ENCODE measurements at regions not wholly inside any gene's neighbourhood (a gene's known extent, or its start where the extent isn't known, plus 50 kb on each side); places are given as distances from the start of the nearest gene placed in this dataset.

DNA sequence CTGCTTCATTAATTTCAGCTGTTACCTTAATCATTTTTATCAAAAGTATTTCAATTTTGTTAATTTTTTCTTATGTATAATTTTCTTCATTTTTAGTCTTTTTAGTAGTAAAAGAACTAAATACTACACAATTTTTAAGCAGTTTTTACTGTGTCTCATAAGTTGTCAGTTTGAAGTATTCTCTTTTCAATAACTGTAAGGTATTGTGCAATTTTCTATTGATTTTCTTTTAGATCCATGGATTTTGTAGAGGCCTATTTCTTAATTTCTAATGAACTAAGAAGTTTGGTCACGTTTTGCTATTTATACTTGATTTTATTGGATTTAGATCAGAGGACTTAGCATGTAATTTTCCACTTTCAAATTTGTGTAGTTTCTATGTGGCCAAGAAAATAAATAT lies 207.7 kb upstream of the PRR16 start:
- H3K27ac ChIP-seq (ENCODE audit: low read depth in 2 of 2, low read length in 2 of 2): no peak overlapping the region
- H3K4me3 ChIP-seq (ENCODE audit: low read length in 2 of 2): no peak overlapping the region
- no peak overlapping the region for H3K9ac ChIP-seq (ENCODE audit: low read depth in 1 of 2, low read length in 2 of 2)

GRCh38 chr5:120257358-120257971 lies 206.6 kb upstream of the PRR16 start:
- Histone ChIP-seq H3K27ac (ENCODE audit: low read depth in 2 of 2, low read length in 2 of 2) (no peak overlapping the region), H3K9ac (ENCODE audit: low read depth in 1 of 2, low read length in 2 of 2) (no peak overlapping the region), H3K9me3 (ENCODE audit: control insufficient read depth in 2 of 2, low read length in 2 of 2) (no peaks in the 10 kb centered on the region), H3K36me3 (ENCODE audit: control insufficient read depth in 2 of 2, insufficient read depth in 2 of 2, low read length in 2 of 2) (no peaks in the 10 kb centered on the region), H3K4me1 (ENCODE audit: control insufficient read depth in 2 of 2, insufficient read depth in 2 of 2, low read length in 2 of 2) (no peaks in the 10 kb centered on the region), H3K4me3 (ENCODE audit: low read length in 2 of 2) (no peak overlapping the region), H3K27me3 (ENCODE audit: control insufficient read depth in 2 of 2, insufficient read depth in 2 of 2, low read length in 2 of 2) (no peaks in the 10 kb centered on the region)

More for the DNA sequence above, 207.7 kb upstream of the PRR16 start:
- no peaks in the 10 kb centered on the region for H3K4me1 ChIP-seq (ENCODE audit: control insufficient read depth in 2 of 2, insufficient read depth in 2 of 2, low read length in 2 of 2)
- no peaks in the 10 kb centered on the region for H3K27me3 ChIP-seq (ENCODE audit: control insufficient read depth in 2 of 2, insufficient read depth in 2 of 2, low read length in 2 of 2)
- no peaks in the 10 kb centered on the region for H3K36me3 ChIP-seq (ENCODE audit: control insufficient read depth in 2 of 2, insufficient read depth in 2 of 2, low read length in 2 of 2)
- H3K9me3 ChIP-seq (ENCODE audit: control insufficient read depth in 2 of 2, low read length in 2 of 2): no peaks in the 10 kb centered on the region

GRCh38 chr5:120258123-120258522 lies 206.0 kb upstream of the PRR16 start:
- no peaks in the 10 kb centered on the region for H3K27me3 ChIP-seq (ENCODE audit: control insufficient read depth in 2 of 2, insufficient read depth in 2 of 2, low read length in 2 of 2)
- H3K27ac ChIP-seq (ENCODE audit: low read depth in 2 of 2, low read length in 2 of 2): no peak overlapping the region
- no peak overlapping the region for H3K4me3 ChIP-seq (ENCODE audit: low read length in 2 of 2)
- no peaks in the 10 kb centered on the region for H3K36me3 ChIP-seq (ENCODE audit: control insufficient read depth in 2 of 2, insufficient read depth in 2 of 2, low read length in 2 of 2)
- H3K4me1 ChIP-seq (ENCODE audit: control insufficient read depth in 2 of 2, insufficient read depth in 2 of 2, low read length in 2 of 2): no peaks in the 10 kb centered on the region
- no peak overlapping the region for H3K9ac ChIP-seq (ENCODE audit: low read depth in 1 of 2, low read length in 2 of 2)
- H3K9me3 ChIP-seq (ENCODE audit: control insufficient read depth in 2 of 2, low read length in 2 of 2): no peaks in the 10 kb centered on the region

DNA sequence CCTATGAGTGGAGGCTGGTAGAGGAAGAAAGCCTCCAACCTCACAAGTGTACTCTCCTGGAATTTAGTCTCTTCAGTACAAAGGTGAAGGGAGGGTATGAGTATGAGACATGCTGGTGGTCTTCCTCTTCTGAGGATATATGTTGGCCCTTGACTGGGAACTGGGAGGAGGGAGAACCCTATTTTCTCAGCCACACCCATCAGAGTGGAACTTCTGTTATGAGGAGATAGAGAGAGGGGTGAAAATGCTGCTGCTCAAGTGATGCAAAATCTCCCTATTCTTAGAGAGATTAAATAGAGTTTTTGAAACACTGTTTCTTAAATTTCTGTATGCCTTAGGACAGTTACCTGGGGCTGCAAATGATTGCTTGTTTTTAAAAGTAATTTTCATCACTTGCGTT lies 203.4 kb upstream of the PRR16 start:
- H3K4me3 ChIP-seq (ENCODE audit: low read length in 2 of 2): no peak overlapping the region
- no peak overlapping the region for H3K9ac ChIP-seq (ENCODE audit: low read depth in 1 of 2, low read length in 2 of 2)
- no peaks in the 10 kb centered on the region for H3K4me1 ChIP-seq (ENCODE audit: control insufficient read depth in 2 of 2, insufficient read depth in 2 of 2, low read length in 2 of 2)
- H3K9me3 ChIP-seq (ENCODE audit: control insufficient read depth in 2 of 2, low read length in 2 of 2): no peaks in the 10 kb centered on the region
- no peaks in the 10 kb centered on the region for H3K27me3 ChIP-seq (ENCODE audit: control insufficient read depth in 2 of 2, insufficient read depth in 2 of 2, low read length in 2 of 2)
- H3K27ac ChIP-seq (ENCODE audit: low read depth in 2 of 2, low read length in 2 of 2): no peak overlapping the region
- H3K36me3 ChIP-seq (ENCODE audit: control insufficient read depth in 2 of 2, insufficient read depth in 2 of 2, low read length in 2 of 2): no peaks in the 10 kb centered on the region

- Histone ChIP-seq H3K4me1 (ENCODE audit: control insufficient read depth in 2 of 2, insufficient read depth in 2 of 2, low read length in 2 of 2) (no peaks in the 10 kb centered on the region), H3K27ac (ENCODE audit: low read depth in 2 of 2, low read length in 2 of 2) (no peak overlapping the region), H3K4me3 (ENCODE audit: low read length in 2 of 2) (no peak overlapping the region), H3K36me3 (ENCODE audit: control insufficient read depth in 2 of 2, insufficient read depth in 2 of 2, low read length in 2 of 2) (no peaks in the 10 kb centered on the region), H3K9ac (ENCODE audit: low read depth in 1 of 2, low read length in 2 of 2) (no peak overlapping the region), H3K27me3 (ENCODE audit: control insufficient read depth in 2 of 2, insufficient read depth in 2 of 2, low read length in 2 of 2) (no peaks in the 10 kb centered on the region), H3K9me3 (ENCODE audit: control insufficient read depth in 2 of 2, low read length in 2 of 2) (no peaks in the 10 kb centered on the region)
These were observed 193.6 kb upstream of the PRR16 start for GRCh38 chr5:120270498-120270897.

DNA sequence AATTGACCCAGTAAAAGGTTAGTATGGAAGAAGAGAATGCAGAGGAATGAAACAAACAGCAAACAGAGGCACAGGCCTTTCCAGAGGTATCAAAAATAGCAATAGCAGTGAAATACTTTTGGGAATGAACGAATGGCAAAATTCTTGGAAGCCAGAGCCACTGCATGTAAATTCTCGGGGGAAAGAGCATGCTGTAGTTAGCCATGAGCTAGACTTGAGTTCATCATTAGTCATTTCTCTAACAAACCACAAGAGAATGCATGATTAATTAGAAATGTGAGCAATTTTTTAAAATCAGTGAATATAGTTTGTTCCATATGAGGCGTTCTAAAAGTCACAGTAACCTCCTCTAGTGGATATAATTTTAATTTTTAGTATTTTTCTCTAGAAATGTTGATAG lies 170.3 kb upstream of the PRR16 start:
- Histone ChIP-seq H3K27ac (ENCODE audit: low read depth in 2 of 2, low read length in 2 of 2) (no peak overlapping the region), H3K9ac (ENCODE audit: low read depth in 1 of 2, low read length in 2 of 2) (no peak overlapping the region), H3K4me3 (ENCODE audit: low read length in 2 of 2) (no peak overlapping the region), H3K36me3 (ENCODE audit: control insufficient read depth in 2 of 2, insufficient read depth in 2 of 2, low read length in 2 of 2) (no peaks in the 10 kb centered on the region), H3K4me1 (ENCODE audit: control insufficient read depth in 2 of 2, insufficient read depth in 2 of 2, low read length in 2 of 2) (no peaks in the 10 kb centered on the region), H3K27me3 (ENCODE audit: control insufficient read depth in 2 of 2, insufficient read depth in 2 of 2, low read length in 2 of 2) (no peaks in the 10 kb centered on the region), H3K9me3 (ENCODE audit: control insufficient read depth in 2 of 2, low read length in 2 of 2) (no peaks in the 10 kb centered on the region)

GRCh38 chr5:120297616-120298015 lies 166.5 kb upstream of the PRR16 start:
- no peak overlapping the region for H3K4me3 ChIP-seq (ENCODE audit: low read length in 2 of 2)
- H3K27me3 ChIP-seq (ENCODE audit: control insufficient read depth in 2 of 2, insufficient read depth in 2 of 2, low read length in 2 of 2): no peaks in the 10 kb centered on the region
- no peaks in the 10 kb centered on the region for H3K4me1 ChIP-seq (ENCODE audit: control insufficient read depth in 2 of 2, insufficient read depth in 2 of 2, low read length in 2 of 2)
- H3K36me3 ChIP-seq (ENCODE audit: control insufficient read depth in 2 of 2, insufficient read depth in 2 of 2, low read length in 2 of 2): no peaks in the 10 kb centered on the region
- no peak overlapping the region for H3K9ac ChIP-seq (ENCODE audit: low read depth in 1 of 2, low read length in 2 of 2)
- no peaks in the 10 kb centered on the region for H3K9me3 ChIP-seq (ENCODE audit: control insufficient read depth in 2 of 2, low read length in 2 of 2)
- H3K27ac ChIP-seq (ENCODE audit: low read depth in 2 of 2, low read length in 2 of 2): no peak overlapping the region

DNA sequence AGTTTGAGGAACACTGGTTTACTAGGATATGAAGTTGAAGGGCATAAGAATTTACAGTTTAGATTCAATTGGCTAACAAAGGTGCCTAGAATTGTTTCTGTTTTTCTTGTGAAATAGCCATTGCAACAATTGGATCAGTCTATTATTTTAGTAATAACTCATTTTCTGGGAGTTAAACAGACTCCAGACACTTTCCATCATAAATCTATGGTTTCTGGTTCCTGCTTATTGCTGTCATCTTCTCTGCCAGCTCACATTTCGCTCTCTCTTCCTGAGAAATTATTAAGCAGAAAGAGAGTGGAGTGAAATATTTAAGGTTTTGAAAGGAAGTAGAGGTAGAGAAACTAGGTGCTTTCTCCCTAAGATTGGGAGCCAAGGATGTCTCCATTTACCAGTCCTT lies 165.1 kb upstream of the PRR16 start:
- Histone ChIP-seq H3K9ac (ENCODE audit: low read depth in 1 of 2, low read length in 2 of 2) (no peak overlapping the region), H3K4me1 (ENCODE audit: control insufficient read depth in 2 of 2, insufficient read depth in 2 of 2, low read length in 2 of 2) (no peaks in the 10 kb centered on the region), H3K27ac (ENCODE audit: low read depth in 2 of 2, low read length in 2 of 2) (no peak overlapping the region), H3K4me3 (ENCODE audit: low read length in 2 of 2) (no peak overlapping the region), H3K27me3 (ENCODE audit: control insufficient read depth in 2 of 2, insufficient read depth in 2 of 2, low read length in 2 of 2) (no peaks in the 10 kb centered on the region), H3K36me3 (ENCODE audit: control insufficient read depth in 2 of 2, insufficient read depth in 2 of 2, low read length in 2 of 2) (no peaks in the 10 kb centered on the region), H3K9me3 (ENCODE audit: control insufficient read depth in 2 of 2, low read length in 2 of 2) (no peaks in the 10 kb centered on the region)

DNA sequence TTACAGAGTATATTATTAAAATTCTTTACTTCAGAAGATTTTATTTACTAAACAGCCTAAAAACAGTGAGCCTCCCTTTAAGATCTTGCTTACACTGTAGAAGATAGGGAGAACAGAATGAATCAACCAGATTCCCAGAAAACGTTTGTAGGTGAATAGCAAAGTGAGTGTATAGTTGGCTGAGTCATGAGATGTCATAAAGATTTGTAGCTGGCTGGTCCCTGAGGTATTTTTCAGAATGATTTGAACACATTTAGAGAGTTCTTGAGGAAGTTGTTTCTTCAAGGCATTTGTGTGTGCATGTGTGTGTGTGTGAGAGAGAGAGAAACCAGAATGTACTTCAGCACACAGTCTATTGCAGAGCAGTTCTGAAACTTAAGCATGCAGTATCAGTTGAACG lies 159.4 kb upstream of the PRR16 start:
- Histone ChIP-seq H3K9me3 (ENCODE audit: control insufficient read depth in 2 of 2, low read length in 2 of 2) (no peaks in the 10 kb centered on the region), H3K9ac (ENCODE audit: low read depth in 1 of 2, low read length in 2 of 2) (no peak overlapping the region), H3K4me3 (ENCODE audit: low read length in 2 of 2) (no peak overlapping the region), H3K4me1 (ENCODE audit: control insufficient read depth in 2 of 2, insufficient read depth in 2 of 2, low read length in 2 of 2) (no peaks in the 10 kb centered on the region), H3K27me3 (ENCODE audit: control insufficient read depth in 2 of 2, insufficient read depth in 2 of 2, low read length in 2 of 2) (no peaks in the 10 kb centered on the region), H3K36me3 (ENCODE audit: control insufficient read depth in 2 of 2, insufficient read depth in 2 of 2, low read length in 2 of 2) (no peaks in the 10 kb centered on the region), H3K27ac (ENCODE audit: low read depth in 2 of 2, low read length in 2 of 2) (no peak overlapping the region)

GRCh38 chr5:120306303-120306702 lies 157.8 kb upstream of the PRR16 start:
- H3K4me3 ChIP-seq (ENCODE audit: low read length in 2 of 2): no peak overlapping the region
- no peak overlapping the region for H3K27ac ChIP-seq (ENCODE audit: low read depth in 2 of 2, low read length in 2 of 2)
- H3K9ac ChIP-seq (ENCODE audit: low read depth in 1 of 2, low read length in 2 of 2): no peak overlapping the region
- H3K4me1 ChIP-seq (ENCODE audit: control insufficient read depth in 2 of 2, insufficient read depth in 2 of 2, low read length in 2 of 2): no peaks in the 10 kb centered on the region
- no peaks in the 10 kb centered on the region for H3K27me3 ChIP-seq (ENCODE audit: control insufficient read depth in 2 of 2, insufficient read depth in 2 of 2, low read length in 2 of 2)
- H3K9me3 ChIP-seq (ENCODE audit: control insufficient read depth in 2 of 2, low read length in 2 of 2): no peaks in the 10 kb centered on the region
- H3K36me3 ChIP-seq (ENCODE audit: control insufficient read depth in 2 of 2, insufficient read depth in 2 of 2, low read length in 2 of 2): no peaks in the 10 kb centered on the region

DNA sequence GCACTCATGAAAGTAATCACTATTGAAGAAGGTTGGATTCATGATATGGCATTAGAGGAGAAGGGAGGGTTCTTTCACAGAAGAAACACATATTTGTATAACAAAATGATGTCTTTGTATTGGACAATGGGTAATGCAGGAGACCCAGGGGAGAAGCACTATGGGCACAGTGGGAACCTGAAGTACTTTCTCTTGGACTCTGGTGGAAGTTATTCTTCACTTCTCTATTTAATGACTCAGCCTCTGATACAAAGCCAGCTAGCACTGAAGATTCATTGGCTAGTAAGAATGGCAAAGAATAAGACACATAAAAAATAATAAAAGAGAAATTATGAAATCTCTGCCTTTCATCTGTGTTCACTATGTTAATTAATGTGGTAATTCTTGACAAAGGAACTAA lies 149.9 kb upstream of the PRR16 start:
- Histone ChIP-seq H3K4me1 (ENCODE audit: control insufficient read depth in 2 of 2, insufficient read depth in 2 of 2, low read length in 2 of 2) (no peaks in the 10 kb centered on the region), H3K27ac (ENCODE audit: low read depth in 2 of 2, low read length in 2 of 2) (no peak overlapping the region), H3K36me3 (ENCODE audit: control insufficient read depth in 2 of 2, insufficient read depth in 2 of 2, low read length in 2 of 2) (no peaks in the 10 kb centered on the region), H3K9me3 (ENCODE audit: control insufficient read depth in 2 of 2, low read length in 2 of 2) (no peaks in the 10 kb centered on the region), H3K9ac (ENCODE audit: low read depth in 1 of 2, low read length in 2 of 2) (no peak overlapping the region), H3K4me3 (ENCODE audit: low read length in 2 of 2) (no peak overlapping the region), H3K27me3 (ENCODE audit: control insufficient read depth in 2 of 2, insufficient read depth in 2 of 2, low read length in 2 of 2) (no peaks in the 10 kb centered on the region)

All from mucosa of rectum (tissue), 2 donors.